ENCODE measurements at regions not wholly inside any gene's neighbourhood (a gene's known extent, or its start where the extent isn't known, plus 50 kb on each side); places are given as distances from the start of the nearest gene placed in this dataset.

GRCh38 chr11:70660889-70661197, 262.5 kb downstream of the CTTN start:
- no peak for TF ChIP-seq EZH2 (IDR thresholded peaks at IDR 0.05; ENCODE audit: insufficient read depth, poor library complexity, severe bottlenecking)
- no peak for TF ChIP-seq EZH2phosphoT487 (IDR thresholded peaks at IDR 0.05; ENCODE audit: insufficient read depth, low read depth)
- Histone ChIP-seq H2AFZ (no peak overlapping the region), H3K9ac (no peak overlapping the region), H4K20me1 (ENCODE audit: insufficient read depth) (no peaks in the 10 kb centered on the region), H3K27ac (no peak overlapping the region), H3K36me3 (ENCODE audit: low read depth) (no peaks in the 10 kb centered on the region), H3K4me2 (ENCODE audit: unreplicated experiment) (no peak overlapping the region), H3K9me3 (ENCODE audit: low read depth) (no peaks in the 10 kb centered on the region), H3K27me3 (replicated peaks; ENCODE audit: insufficient read depth) (no peaks in the 10 kb centered on the region; the same call in 1 of the 2 replicates), H3K9me2 (ENCODE audit: insufficient read depth) (no peaks in the 10 kb centered on the region), H3K4me3 (no peak overlapping the region), H3F3A (ENCODE audit: insufficient read depth) (no peaks in the 10 kb centered on the region), H3K4me1 (ENCODE audit: insufficient read depth) (no peaks in the 10 kb centered on the region), H3K79me2 (ENCODE audit: insufficient read depth) (no peaks in the 10 kb centered on the region)
- in situ Hi-C loops (cut with MboI), result no loop called here
- WGBS, 2 experiments (ENCODE audit: low coverage in 1 of 2, low lambda C conversion rate in 2 of 2, missing lambda C conversion rate in 2 of 2), result 87 to 93% methylated on average over 11 of the region's 11 CpGs
- no peak for DNase-seq

DNA sequence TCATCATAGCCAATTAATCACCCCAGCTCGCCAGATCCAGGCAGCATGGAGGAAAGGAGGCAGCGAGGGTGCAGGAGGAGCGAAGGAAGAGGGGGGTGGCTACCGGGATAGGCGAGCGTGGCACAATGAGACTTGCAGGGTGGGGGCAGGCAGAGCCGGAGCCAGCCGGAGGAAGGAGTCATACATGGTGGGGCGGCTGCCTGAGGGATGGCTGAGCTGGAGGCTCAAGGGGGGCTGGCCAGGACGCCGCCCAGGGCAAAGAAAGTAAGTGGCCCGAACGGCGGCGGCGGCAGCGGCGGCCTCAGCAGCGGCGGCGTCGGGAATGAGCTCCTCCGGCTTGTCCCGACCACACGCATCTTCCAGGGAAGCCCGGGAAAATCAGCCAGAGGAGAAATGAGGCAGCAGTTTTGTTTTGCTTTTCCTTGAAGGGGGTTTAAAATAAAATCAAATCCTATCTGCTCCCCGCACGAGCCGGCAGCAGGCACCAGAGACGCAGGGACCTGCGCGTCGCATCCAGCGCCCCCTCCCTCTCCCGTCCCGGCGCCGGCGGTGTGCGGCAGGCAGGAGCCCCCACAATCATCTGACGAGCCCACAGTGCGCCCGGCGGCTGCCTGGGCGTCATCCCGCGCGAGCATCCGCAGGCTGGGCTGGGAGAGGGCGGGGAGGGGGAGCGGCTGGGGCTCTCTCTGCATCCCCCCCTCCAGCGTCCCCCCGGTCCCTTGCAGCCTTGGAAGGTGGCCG, 263.6 kb downstream of the CTTN start:
- no peaks in the 10 kb centered on the region for H4K20me1 ChIP-seq (ENCODE audit: insufficient read depth)
- no peaks in the 10 kb centered on the region for H3K9me2 ChIP-seq (ENCODE audit: insufficient read depth)
- no peaks in the 10 kb centered on the region for H3K36me3 ChIP-seq (ENCODE audit: low read depth)
- no peak overlapping the region for H3K27ac ChIP-seq
- H3K4me3 ChIP-seq, result peak overlapping the region; percentile 53
- no peaks in the 10 kb centered on the region for H3K9me3 ChIP-seq (ENCODE audit: low read depth)
- no peaks in the 10 kb centered on the region for H3K4me1 ChIP-seq (ENCODE audit: insufficient read depth)
- H3K27me3 ChIP-seq (replicated peaks; ENCODE audit: insufficient read depth), result no peaks in the 10 kb centered on the region; the same call in 1 of the 2 replicates
- DNase-seq, result peak; percentile 67
- H3K9ac ChIP-seq, result peak overlapping the region; percentile 60
- H3K79me2 ChIP-seq (ENCODE audit: insufficient read depth), result no peaks in the 10 kb centered on the region
- 2 to 3% methylated on average over 47 to 52 of the region's 54 CpGs for WGBS, 2 experiments (ENCODE audit: low coverage in 1 of 2, low lambda C conversion rate in 2 of 2, missing lambda C conversion rate in 2 of 2)
- no peak for TF ChIP-seq EZH2phosphoT487 (IDR thresholded peaks at IDR 0.05; ENCODE audit: insufficient read depth, low read depth)
- no peak for TF ChIP-seq EZH2 (IDR thresholded peaks at IDR 0.05; ENCODE audit: insufficient read depth, poor library complexity, severe bottlenecking)
- H3F3A ChIP-seq (ENCODE audit: insufficient read depth), result no peaks in the 10 kb centered on the region
- in situ Hi-C loops (cut with MboI), result no loop called here
- H3K4me2 ChIP-seq (ENCODE audit: unreplicated experiment), result peak overlapping the region; percentile 61
- peak overlapping the region; percentile 62 for H2AFZ ChIP-seq

GRCh38 chr11:70662691-70663098, 264.4 kb downstream of the CTTN start:
- Histone ChIP-seq H3K27me3 (replicated peaks; ENCODE audit: insufficient read depth) (no peaks in the 10 kb centered on the region; the same call in 1 of the 2 replicates), H3K79me2 (ENCODE audit: insufficient read depth) (no peaks in the 10 kb centered on the region), H3K36me3 (ENCODE audit: low read depth) (no peaks in the 10 kb centered on the region), H3K4me2 (ENCODE audit: unreplicated experiment) (no peak overlapping the region), H3K9ac (no peak overlapping the region; the same call in 1 of the 2 replicates), H3K4me1 (ENCODE audit: insufficient read depth) (no peaks in the 10 kb centered on the region), H2AFZ (no peak overlapping the region), H3K9me2 (ENCODE audit: insufficient read depth) (no peaks in the 10 kb centered on the region), H4K20me1 (ENCODE audit: insufficient read depth) (no peaks in the 10 kb centered on the region), H3F3A (ENCODE audit: insufficient read depth) (no peaks in the 10 kb centered on the region), H3K9me3 (ENCODE audit: low read depth) (no peaks in the 10 kb centered on the region), H3K4me3 (no peak overlapping the region), H3K27ac (no peak overlapping the region)
- in situ Hi-C loops (cut with MboI), result no loop called here
- WGBS, 2 experiments (ENCODE audit: low coverage in 1 of 2, low lambda C conversion rate in 2 of 2, missing lambda C conversion rate in 2 of 2), result 57 to 58% methylated on average over 9 to 15 of the region's 15 CpGs
- TF ChIP-seq EZH2 (IDR thresholded peaks at IDR 0.05; ENCODE audit: insufficient read depth, poor library complexity, severe bottlenecking) (no peak), EZH2phosphoT487 (IDR thresholded peaks at IDR 0.05; ENCODE audit: insufficient read depth, low read depth) (no peak)
- no peak for DNase-seq

- Histone ChIP-seq H3K4me2 (ENCODE audit: unreplicated experiment) (no peak overlapping the region), H3K27ac (no peak overlapping the region), H3K9me3 (ENCODE audit: low read depth) (no peaks in the 10 kb centered on the region), H3K27me3 (replicated peaks; ENCODE audit: insufficient read depth) (no peaks in the 10 kb centered on the region; the same call in 1 of the 2 replicates), H3K36me3 (ENCODE audit: low read depth) (no peaks in the 10 kb centered on the region), H3K9me2 (ENCODE audit: insufficient read depth) (no peaks in the 10 kb centered on the region), H3K9ac (no peak overlapping the region), H3K4me1 (ENCODE audit: insufficient read depth) (no peaks in the 10 kb centered on the region), H3K4me3 (no peak overlapping the region), H4K20me1 (ENCODE audit: insufficient read depth) (no peaks in the 10 kb centered on the region), H2AFZ (no peak overlapping the region), H3F3A (ENCODE audit: insufficient read depth) (no peaks in the 10 kb centered on the region), H3K79me2 (ENCODE audit: insufficient read depth) (no peaks in the 10 kb centered on the region)
- no peak for DNase-seq
- WGBS, 2 experiments (ENCODE audit: low coverage in 1 of 2, low lambda C conversion rate in 2 of 2, missing lambda C conversion rate in 2 of 2), result 85 to 86% methylated on average over 4 to 5 of the region's 5 CpGs
- in situ Hi-C loops (cut with MboI), result no loop called here
- TF ChIP-seq EZH2phosphoT487 (IDR thresholded peaks at IDR 0.05; ENCODE audit: insufficient read depth, low read depth), result no peak
- no peak for TF ChIP-seq EZH2 (IDR thresholded peaks at IDR 0.05; ENCODE audit: insufficient read depth, poor library complexity, severe bottlenecking)
These were observed 265.5 kb downstream of the CTTN start for GRCh38 chr11:70663815-70664214.

All from GM23248 (cell line).